DMS79 treated with DMSO at 0.1 percent for 48 hours (cell line): ENCODE measurements at regions not wholly inside any gene's neighbourhood (a gene's known extent, or its start where the extent isn't known, plus 50 kb on each side); places are given as distances from the start of the nearest gene placed in this dataset.
"Not testable (repeated sequence)": the region's sequence is repeated elsewhere in the genome, so short reads cannot be mapped to it uniquely, and the experiment has no call there.

ENCODE experiments used
- DNase-seq: peaks from one replicate; lab custom pipeline; 2025; lab: John Stamatoyannopoulos, UW

- no peak for DNase-seq
Measured at GRCh38 chr9:33739398-33739797, 56.0 kb upstream of the PRSS3 start.

GRCh38 chr9:33740075-33740474, 55.3 kb upstream of the PRSS3 start:
- DNase-seq, result no peak

- not testable (repeated sequence) for DNase-seq
Measured at GRCh38 chr9:33740958-33741357, 54.4 kb upstream of the PRSS3 start.

- no peak for DNase-seq
Measured at GRCh38 chr9:33742051-33742450, 53.3 kb upstream of the PRSS3 start.

GRCh38 chr9:33742519-33742918, 52.8 kb upstream of the PRSS3 start:
- no peak for DNase-seq
